Posterior vena cava (tissue), 2 donors: ENCODE measurements at regions not wholly inside any gene's neighbourhood (a gene's known extent, or its start where the extent isn't known, plus 50 kb on each side); places are given as distances from the start of the nearest gene placed in this dataset.
A peak's percentile ranks its signal among the peaks of the same experiment; 100 is the strongest.
"Not testable (repeated sequence)": the region's sequence is repeated elsewhere in the genome, so short reads cannot be mapped to it uniquely, and the experiment has no call there.

Source experiments
- DNase-seq: peaks from one replicate; pipeline ENCODE4 v3.0.0-alpha.2; 2020; ENCODE audit warnings: low spot score
- intact Hi-C, 2 donors: fragments of 100-400 bp; cut with DNase I; formaldehyde crosslinking; loops; one replicate each; pipeline versions ENCODE4 v1.14.1 to v1.14.2; 2022 to 2023
- donor health status: DM: yes; HTN: yes; CAD: no.
- donor health status: DM: yes; HTN: yes; CAD: no.

DNA sequence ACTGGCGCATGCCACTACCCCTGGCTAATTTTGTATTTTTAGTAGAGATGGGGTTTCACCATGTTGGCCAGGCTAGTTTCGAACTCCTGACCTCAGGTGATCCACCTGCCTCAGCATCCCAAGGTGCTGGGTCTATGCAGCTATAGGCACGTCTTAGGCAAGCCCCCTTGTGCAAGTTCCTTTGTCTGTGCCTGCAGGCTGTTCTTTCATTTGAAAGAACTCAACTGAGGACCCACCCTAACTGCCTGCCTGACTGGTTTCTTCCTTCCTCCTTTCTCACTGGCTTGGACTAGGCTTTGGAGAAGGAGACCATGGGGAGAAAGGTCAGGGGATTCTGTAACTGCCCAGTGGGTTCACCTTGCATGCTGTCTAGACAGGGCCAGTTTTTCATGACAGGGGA is 361.0 kb downstream of the TYW1 start:
- DNase-seq, intact Hi-C loops: not testable (repeated sequence)

DNA sequence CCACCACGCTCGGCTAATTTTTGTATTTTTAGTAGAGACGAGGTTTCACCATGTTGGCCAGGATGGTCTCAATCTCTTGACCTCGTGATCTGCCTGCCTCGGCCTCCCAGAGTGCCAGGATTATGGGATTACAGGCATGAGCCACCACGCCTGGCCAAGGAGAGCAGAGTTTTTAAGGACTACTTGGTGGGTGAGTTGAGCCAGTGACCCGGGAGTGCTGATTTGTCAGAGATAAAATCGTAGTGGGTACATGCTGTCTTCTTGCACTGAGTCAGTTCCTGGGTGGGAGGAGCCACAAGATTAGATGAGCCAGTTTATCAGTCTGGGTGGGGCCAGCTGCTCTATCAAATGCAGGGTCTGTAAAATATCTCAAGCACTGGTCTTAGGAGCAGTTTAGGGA is 361.7 kb downstream of the TYW1 start:
- intact Hi-C loops, DNase-seq: not testable (repeated sequence)

DNA sequence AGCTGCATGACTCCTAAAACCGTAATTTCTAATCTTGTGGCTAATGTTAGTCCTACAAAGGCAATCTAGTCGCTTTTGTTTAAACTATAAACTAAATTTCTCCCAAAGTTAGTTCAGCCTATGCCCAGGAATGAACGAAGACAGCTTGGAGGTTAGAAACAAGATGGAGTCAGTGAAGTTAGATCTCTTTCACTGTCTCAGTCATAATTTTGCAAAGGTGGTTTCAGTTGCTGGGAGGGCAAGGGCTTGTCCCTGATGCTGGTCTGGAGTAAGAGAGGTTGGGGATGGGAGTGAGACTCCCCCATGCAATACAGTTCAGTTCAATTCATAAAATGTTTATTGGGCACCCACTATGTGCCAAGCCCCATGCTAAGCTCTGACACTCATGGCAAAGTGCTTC is 362.1 kb downstream of the TYW1 start:
- DNase-seq, intact Hi-C loops: not testable (repeated sequence)

DNA sequence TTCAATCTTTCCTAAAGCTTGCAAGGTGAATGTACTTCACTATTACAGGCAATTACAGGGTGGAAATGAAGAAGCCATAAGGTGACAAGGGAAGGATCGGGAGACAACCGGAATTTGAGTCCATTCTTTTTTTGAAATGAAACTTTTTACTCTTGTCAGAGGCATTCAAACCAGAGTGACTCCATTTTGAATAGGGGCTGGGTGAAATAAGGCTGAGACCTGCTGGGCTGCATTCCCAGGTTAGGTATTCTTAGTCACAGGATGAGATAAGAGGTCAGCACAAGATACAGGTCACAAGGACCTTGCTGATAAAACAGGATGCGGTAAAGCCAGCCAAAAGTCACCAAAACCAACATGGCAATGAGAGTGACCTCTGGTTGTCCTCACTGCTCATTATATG is 363.3 kb downstream of the TYW1 start:
- intact Hi-C loops, result no loop called here
- no peak for DNase-seq

DNA sequence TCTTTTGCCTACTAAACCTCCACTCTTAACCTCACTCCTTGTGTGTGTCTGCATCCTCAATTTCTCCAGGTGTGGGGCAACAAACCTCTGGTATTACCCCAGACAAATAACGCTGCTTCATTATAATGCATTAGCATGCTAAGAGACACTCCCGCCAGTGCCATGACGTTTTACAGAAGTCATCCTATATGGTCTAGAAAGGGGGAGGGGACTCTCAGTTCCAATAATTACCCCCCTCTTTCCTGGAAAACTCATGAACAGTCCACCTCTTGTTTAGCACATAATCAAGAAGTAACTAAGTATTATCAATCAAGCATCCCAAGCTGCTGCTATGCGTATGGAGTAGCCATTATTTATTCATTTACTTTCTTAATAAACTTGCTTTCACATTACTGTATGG is 364.5 kb downstream of the TYW1 start:
- intact Hi-C loops, result no loop called here
- DNase-seq, result no peak

DNA sequence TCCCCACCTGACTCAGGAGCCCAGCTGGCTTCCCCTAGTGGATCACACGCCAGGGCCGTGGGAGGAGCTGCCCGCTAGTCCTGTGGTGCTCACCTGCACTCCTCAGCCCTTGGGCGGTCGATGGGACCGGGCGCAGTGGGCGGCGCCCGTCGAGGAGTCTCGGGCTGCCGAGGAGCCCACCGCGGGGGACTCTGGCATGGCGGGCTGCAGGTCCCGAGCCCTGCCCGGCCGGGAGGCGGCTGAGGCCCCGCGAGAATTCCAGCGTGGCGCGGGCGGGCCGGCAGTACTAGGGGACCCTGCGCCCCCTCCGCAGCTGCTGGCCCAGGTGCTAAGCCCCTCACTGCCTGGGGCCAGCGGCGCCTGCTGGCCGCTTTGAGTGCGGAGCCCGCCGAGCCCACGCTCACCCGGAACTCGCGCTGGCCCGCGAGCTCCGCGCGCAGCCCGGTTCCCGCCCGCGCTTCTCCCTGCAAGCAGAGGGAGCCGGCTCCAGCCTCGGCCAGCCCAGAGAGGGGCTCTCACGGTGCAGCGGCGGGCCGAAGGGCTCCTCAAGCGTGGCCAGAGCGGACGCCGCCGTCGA is 367.9 kb downstream of the TYW1 start:
- no peak for DNase-seq

DNA sequence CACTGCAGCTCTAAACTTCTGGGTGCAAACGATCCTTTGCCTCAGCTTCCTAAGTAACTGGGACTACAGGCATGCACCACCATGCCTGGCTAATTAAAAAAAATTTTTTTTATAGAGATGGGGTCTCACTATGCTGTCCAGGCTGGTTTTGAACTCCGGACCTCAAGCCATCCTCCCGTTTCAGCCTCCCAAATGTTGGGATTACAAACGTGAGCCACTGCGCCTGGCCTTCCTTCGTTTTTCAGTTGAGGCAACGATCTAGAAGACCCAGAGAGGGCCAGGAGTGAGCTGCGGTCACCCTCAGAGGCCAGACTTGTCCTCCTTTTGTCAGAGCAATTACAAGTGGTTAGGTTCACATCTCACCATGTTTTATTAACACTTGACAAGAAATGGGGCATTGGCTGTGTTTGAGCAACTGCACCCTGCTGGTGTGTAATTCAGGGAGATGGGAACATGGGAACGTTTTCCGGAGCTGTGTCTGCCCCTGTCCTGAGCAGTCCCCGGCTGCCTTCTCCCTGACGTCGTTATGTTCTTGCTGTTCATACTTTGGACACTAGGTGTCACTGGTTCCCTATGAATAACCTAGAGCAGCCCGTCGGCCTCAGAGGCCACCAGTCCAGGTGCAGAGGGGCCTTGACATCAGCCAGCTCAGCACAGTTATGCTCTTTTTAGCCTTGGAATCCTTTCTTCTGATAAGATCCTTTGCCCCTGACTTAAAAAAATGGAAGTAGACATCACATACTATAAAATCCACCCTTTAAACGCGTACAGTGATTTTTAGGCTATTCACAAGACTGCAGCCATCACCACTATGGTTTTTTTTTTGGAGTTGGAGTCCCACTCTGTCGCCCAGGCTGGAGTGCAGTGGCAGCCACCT is 375.0 kb downstream of the TYW1 start:
- intact Hi-C loops, result no loop called here
- DNase-seq, result no peak

More for the DNA sequence above, 367.9 kb downstream of the TYW1 start:
- intact Hi-C loops, result no loop called here

DNA sequence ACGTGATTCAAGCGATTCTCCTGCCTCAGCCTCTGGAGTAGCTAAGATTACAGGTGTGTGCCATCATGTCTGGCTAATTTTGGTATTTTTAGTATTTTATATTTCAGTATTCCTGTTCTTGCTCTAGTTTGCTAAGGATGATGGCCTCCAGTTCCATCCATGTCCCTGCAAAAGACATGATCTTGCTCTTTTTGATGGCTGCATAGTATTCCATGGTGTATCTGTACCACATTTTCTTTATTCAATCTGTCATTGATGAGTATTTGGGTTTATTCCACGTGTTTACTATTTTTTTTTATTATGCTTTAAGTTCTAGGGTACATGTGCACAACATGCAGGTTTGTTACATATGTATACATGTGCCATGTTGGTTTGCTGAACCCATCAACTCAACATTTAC is 376.8 kb downstream of the TYW1 start:
- intact Hi-C loops, DNase-seq: not testable (repeated sequence)

DNA sequence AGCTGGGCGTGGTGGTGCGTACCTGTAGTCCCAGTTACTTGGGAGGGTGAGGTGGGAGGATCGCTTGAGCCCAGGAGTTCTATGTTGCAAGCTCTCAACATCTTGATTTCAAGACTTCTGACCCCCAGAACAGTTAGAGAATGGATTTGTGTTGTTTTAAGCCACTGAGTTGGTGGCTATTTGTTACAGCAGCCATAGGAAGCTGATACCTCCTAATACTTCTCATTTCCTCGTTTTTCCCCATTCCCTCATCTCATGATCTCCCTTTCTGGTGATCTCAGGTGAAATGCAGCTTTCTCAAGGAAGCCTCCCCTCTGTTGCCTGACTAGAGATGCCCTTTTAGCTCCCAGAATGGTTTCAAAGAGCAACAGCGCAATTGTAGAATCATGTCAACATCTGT is 378.8 kb downstream of the TYW1 start:
- intact Hi-C loops, result no loop called here

DNA sequence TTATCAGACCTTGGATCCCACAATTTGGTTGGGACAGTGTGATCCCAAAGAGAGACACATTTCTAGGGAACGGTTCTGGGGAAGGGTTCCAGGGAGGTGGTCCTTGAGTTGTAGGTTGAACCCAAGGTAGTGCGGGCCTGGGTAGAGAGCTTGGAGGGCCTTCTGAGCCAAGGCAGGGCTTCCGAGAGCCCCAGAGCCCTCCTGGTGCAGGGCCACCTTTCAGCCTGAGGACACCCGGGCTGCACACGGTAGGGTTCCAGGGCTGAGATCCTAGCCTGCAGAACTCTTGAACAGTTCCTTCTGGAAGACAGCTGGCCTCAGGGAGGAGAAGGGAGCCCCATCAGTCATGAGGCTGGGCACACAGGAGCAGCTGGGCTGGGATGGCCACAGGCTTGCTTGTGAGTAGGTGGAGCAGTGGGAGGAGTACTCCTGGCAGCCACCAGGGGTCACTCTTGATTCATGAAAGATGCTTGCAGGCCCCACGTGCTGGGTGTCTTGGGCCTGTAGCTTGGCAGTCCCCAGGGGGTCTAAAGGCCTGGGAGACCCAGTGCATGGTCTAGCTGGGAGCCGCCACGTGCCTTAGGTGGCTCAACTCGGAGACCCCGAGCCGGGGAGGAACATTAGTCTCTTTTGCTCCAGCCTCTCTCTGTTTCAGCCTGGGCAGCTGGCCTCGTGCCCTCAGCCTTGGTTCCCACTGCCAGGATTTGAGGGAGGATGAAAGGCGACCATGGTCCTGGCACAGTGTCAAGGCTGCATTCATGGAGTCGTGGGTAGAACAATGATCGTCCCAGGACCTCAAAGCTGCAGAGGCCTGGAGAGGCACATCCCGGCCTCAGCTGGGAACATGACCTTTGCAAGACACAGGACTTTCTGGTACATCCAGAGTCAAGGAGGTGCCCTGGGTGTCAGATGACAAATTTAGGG is 381.6 kb downstream of the TYW1 start:
- intact Hi-C loops, result no loop called here
- DNase-seq, result peak; percentile 86

More for the DNA sequence above, 378.8 kb downstream of the TYW1 start:
- DNase-seq, result no peak

DNA sequence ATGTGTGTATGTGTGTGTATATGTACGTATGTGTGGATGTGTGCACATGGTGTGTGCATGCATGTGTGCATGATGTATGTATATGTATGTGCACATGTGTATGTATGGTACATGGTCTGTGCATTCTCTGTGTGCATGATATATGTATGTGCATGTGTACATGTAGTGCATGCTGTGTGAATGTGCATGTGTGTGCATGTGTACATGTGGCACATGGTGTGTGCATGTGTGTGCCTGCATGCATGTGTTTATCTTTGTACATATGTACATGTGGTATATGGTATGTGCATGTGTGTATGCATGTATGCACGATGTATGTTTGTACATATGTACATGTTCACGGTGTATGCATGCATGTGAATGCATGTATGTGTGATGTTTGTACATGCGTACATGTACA is 383.7 kb downstream of the TYW1 start:
- DNase-seq, result no peak
- intact Hi-C loops, result loop anchor here in 1 of 2 donors (10.0 kb wide), 1 partner anchor 964 kb away; no protein-coding TSS in a partner anchor

DNA sequence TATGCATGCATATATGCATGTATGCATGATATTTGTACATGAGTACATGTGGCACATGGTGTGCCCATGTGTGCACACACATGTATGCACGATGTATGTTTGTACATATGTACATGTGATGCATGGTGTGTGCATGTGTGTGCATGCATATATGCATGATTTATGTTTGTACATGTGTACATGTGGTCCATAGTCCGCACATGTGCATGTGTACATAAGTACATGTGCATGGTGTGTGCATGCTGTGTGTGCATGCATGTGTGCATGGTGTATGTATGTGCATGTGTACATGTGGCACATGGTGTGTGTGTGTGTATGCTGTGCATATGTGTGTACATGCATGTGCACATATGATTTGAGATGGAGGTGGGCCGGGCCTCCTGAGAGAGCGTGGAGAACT is 384.2 kb downstream of the TYW1 start:
- intact Hi-C loops, result loop anchor here in 1 of 2 donors (10.0 kb wide), 1 partner anchor 964 kb away; no protein-coding TSS in a partner anchor
- no peak for DNase-seq

DNA sequence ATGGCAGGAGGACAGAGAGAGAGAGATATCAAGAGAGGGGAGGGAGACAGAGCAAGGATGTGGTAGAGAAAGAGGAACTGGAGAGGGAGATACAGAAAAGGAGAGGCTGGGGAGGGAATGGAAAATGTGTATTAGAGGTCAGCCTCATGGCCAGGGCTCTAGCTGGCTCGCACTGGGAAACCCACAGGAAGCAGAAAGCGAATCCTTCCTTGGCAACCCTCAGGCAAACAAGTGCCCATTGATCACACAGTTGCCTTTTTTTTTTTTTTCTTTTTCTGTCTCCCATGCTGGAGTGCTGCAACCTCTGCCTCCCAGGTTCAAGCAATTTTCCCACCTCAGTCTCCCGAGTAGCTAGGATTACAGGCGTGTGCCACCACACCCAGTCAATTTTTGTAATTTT is 391.2 kb downstream of the TYW1 start:
- intact Hi-C loops, result loop anchor here in 1 of 2 donors (10.0 kb wide), 1 partner anchor 957 kb away; no protein-coding TSS in a partner anchor
- DNase-seq, result no peak

DNA sequence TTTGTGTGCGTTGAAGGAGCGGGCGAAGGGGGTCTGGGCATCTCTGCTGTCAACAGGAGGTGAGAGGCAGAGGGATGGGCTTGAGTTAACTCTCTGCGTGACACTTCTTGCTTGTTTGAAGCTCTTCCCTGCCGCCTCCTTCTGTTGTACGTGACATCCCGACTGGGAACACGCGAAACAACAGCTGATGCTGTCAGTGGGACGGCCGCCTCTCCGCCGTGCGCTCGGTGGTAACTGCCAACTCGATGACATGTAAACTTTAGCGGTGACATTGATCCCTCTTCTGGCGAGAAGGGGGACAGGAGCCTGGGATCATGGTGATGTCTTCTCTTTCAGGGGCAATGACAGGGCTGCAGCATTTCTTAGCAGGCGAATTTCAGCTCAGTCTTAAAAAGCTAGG is 394.5 kb downstream of the TYW1 start:
- intact Hi-C loops, result no loop called here

DNA sequence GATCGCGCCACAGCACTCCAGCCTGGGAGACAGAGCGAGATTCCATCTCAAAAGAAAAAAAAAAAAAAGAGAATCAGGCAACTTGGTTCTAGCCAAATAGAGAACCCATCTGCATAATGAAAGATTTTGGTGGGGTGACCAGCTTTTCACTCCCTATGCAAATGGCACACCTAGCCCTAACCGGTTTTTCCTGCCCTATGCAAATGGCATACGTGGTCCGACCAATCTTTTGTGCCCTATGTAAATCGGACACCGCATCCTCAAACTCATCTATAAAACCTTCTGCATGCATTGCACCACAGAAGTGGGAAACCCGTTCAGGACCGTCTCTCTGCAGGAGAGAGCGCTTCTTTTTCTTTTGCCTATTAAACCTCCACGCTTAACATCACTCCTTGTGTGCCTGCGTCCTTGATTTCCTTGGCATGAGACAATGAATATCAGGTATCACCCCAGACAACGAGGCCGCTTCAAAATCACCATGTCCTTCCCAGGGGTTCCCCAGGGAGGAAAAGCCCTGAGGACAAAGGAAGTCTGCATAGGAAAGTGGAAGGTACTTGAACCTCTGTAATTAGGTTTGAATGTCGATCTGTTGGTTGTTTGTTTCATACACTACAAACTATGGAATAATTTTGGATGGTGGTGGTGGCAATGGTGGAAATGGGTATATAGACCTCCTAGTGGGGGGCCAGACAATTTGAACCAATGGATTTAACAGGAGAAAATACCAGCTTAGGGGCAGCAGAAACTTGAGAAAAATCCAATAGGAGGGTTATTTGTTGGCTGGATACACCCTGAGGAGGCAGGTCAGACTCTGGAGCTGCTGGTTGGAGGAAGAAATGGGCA is 396.2 kb downstream of the TYW1 start:
- intact Hi-C loops, result no loop called here

More for the DNA sequence above, 394.5 kb downstream of the TYW1 start:
- DNase-seq, result no peak

DNA sequence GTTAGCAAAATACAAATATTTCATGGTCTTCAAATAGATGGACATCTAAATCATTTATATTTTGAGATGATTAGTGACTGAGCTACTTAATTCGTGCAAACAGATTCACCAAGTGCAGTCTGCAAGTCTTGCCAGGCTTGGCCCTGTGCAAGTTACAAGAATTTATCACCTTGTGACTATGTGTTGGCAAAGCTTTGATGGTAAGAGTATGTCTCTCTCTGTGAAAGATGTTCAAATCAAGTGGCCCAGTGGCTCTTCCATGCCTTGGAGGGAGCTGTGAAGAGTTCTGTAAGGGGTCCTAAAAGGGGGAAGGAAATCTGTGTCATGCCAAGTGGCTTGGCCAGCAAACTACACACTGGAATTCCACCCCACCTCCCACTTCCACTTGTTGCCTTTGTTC is 397.3 kb downstream of the TYW1 start:
- no peak for DNase-seq
- intact Hi-C loops, result no loop called here

More for the DNA sequence above, 396.2 kb downstream of the TYW1 start:
- DNase-seq, result no peak

DNA sequence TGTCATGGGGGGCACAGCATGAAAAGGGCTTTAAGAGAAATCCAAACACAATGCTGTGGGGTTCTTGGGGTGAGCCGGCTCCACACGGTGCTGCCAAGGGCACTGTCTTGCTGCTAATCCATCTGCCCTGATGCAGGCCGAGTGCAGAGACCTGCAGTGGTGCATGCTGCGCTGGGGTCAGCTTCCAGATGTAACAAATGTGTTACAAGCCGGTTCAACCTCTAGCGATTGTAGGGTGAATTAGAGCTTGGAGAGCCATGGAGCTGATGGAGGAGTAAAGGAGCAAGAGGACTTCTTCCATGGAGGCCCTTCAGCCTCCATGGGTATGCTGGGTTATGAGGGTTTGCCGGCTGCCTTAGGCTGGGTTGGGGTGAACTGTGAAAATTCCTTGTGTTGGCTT is 402.3 kb downstream of the TYW1 start:
- intact Hi-C loops, result no loop called here
- DNase-seq, result no peak

DNA sequence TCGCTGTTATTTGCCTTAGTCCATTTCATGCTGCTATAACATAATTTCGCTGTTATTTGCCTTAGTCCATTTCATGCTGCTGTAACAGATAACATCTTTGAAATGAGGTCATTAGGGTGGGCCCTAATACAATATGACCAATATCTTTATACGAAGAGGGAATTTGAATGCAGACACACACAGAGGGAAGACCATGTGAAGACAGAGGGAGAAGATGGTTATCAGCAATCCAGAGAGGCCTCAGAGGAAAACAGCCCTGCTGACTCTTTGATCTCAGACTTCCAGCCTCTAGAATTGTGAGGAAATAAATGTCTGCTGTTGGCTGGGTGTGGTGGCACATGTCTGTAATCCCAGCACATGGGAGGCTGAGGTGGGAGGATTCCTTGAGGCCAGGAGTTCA is 404.9 kb downstream of the TYW1 start:
- intact Hi-C loops, result no loop called here
- DNase-seq, result no peak

DNA sequence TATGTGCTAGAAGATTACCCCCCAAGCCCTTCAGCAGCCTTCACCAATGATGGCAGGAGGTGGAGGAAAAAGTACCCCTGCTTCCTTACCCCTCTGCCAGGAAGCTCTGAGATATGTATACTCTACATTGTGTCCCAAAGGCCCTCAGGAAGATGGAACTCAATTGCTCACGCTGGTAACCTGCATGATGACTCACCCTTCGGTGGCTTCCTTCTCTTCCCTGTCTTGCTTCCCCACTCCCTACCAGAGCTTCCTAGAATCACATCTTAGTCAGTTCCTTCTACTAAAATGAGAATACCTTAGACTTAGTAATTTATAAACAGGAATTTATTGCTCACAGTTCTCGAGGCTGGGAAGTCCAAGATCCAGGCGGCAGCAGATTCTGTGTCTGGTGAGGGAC is 405.6 kb downstream of the TYW1 start:
- no peak for DNase-seq
- intact Hi-C loops, result no loop called here
